A549 (cell line): ENCODE measurements at regions not wholly inside any gene's neighbourhood (a gene's known extent, or its start where the extent isn't known, plus 50 kb on each side); places are given as distances from the start of the nearest gene placed in this dataset.

ENCODE experiments used
- ATAC-seq, 2 experiments: fragments of 200-7000 bp in 1 of 2; fragments of >200 bp in 1 of 2; cut with Nextera tagmentation in 1 of 2; cut with Tn5 transposase in 1 of 2; 3 replicates each; pipeline versions ENCODE4 v1.8.0 to v1.9.1; 2018 to 2020; ENCODE audit warnings: mild to moderate bottlenecking in 1 of 2, moderate library complexity in 1 of 2
- CTCF ChIA-PET: fragments of 300-600 bp; sonication (Branson Sonifier 250); formaldehyde crosslinking; extraction: SDS; loops from one replicate; lab custom pipeline; 2021; ENCODE audit warnings: antibody characterized with exemption, inconsistent platforms; lab: Yijun Ruan, JAX
- POLR2A ChIA-PET: fragments of 350-600 bp; formaldehyde crosslinking; extraction: SDS; loops from one replicate; lab custom pipeline; 2021; ENCODE audit warnings: antibody characterized with exemption, inconsistent platforms; lab: Yijun Ruan, JAX
- DNase-seq, 2 experiments: peaks; one replicate each; pipeline versions ENCODE4 v3.0.0 to v3.0.0-alpha.2; 2011 to 2016; ENCODE audit warnings: low read depth in 1 of 2, low spot score in 1 of 2
- FAIRE-seq: peaks from 2 replicates; lab custom pipeline; 2011; peaks lifted over from hg19 to GRCh38; lab: Jason Lieb, UNC
- H3K27ac ChIP-seq, 2 experiments: fragments of >200 bp; sonication (Bioruptor Twin); formaldehyde crosslinking; 3 replicates each; pipeline ENCODE4 v1.5.1; 2016 to 2017
- H3K4me1 ChIP-seq: fragments of >200 bp; sonication (Bioruptor Twin); formaldehyde crosslinking; 3 replicates; pipeline ENCODE4 v1.6.1; 2016
- H3K4me2 ChIP-seq: fragments of >200 bp; sonication (Bioruptor Twin); formaldehyde crosslinking; 3 replicates; pipeline ENCODE4 v1.6.1; 2016
- H3K4me3 ChIP-seq: fragments of >200 bp; sonication (Bioruptor Twin); formaldehyde crosslinking; 3 replicates; pipeline ENCODE4 v1.5.1; 2016
- H3K9me3 ChIP-seq: fragments of >200 bp; sonication (Bioruptor Twin); formaldehyde crosslinking; 3 replicates; pipeline ENCODE4 v1.6.1; 2016
- CEBPB ChIP-seq, 2 experiments: fragments of >200 bp in 1 of 2; sonication (Bioruptor Twin) in 1 of 2; formaldehyde crosslinking in 1 of 2; IDR thresholded peaks; 2 replicates each; pipeline ENCODE4 v1.6.1; 2012 to 2016
- CTCF ChIP-seq: fragments of >200 bp; sonication (Bioruptor Twin); formaldehyde crosslinking; IDR thresholded peaks from 3 replicates; pipeline ENCODE4 v1.5.1; 2016
- FOSL2 ChIP-seq, 2 experiments: fragments of 450-650 bp in 1 of 2; fragments of >200 bp in 1 of 2; sonication (Bioruptor Twin) in 1 of 2; formaldehyde crosslinking; IDR thresholded peaks; 2 replicates each; pipeline versions ENCODE4 v1.5.0 to v1.6.1; 2016 to 2020; ENCODE audit warnings: mild to moderate bottlenecking in 1 of 2, moderate library complexity in 1 of 2
- FOXS1 ChIP-seq: fragments of 250-450 bp; sonication (Bioruptor Pico); IDR thresholded peaks from 2 replicates; pipeline ENCODE4 v1.5.0; 2020; ENCODE audit warnings: mild to moderate bottlenecking, moderate library complexity
- GATA3 ChIP-seq: IDR thresholded peaks from 2 replicates; pipeline ENCODE4 v1.6.1; 2012; ENCODE audit warnings: borderline replicate concordance
- HDAC2 ChIP-seq: fragments of 200-600 bp; sonication (generic); IDR thresholded peaks from 2 replicates; pipeline ENCODE4 v1.6.1; 2016
- HMGXB4 ChIP-seq: fragments of 250-450 bp; sonication (Bioruptor Pico); IDR thresholded peaks from 2 replicates; pipeline ENCODE4 v1.5.0; 2021; ENCODE audit warnings: mild to moderate bottlenecking, moderate library complexity, borderline replicate concordance
- JUNB ChIP-seq: fragments of >200 bp; sonication (Bioruptor Twin); formaldehyde crosslinking; IDR thresholded peaks from 2 replicates; pipeline ENCODE4 v1.6.1; 2016
- KDM1A ChIP-seq: fragments of 200-600 bp; sonication (generic); IDR thresholded peaks from 2 replicates; pipeline ENCODE4 v1.6.1; 2016; ENCODE audit warnings: low read depth, mild to moderate bottlenecking
- KDM5A ChIP-seq: fragments of 200-600 bp; sonication (generic); IDR thresholded peaks from 2 replicates; pipeline ENCODE4 v1.6.1; 2016; ENCODE audit warnings: antibody characterized with exemption, mild to moderate bottlenecking
- MYC ChIP-seq: IDR thresholded peaks from 2 replicates; pipeline ENCODE4 v1.6.1; 2012; ENCODE audit warnings: mild to moderate bottlenecking, inconsistent platforms, low read length, improper control_type of control experiment, borderline replicate concordance
- PBX3 ChIP-seq: IDR thresholded peaks from 2 replicates; pipeline ENCODE4 v1.6.1; 2012
- PHF8 ChIP-seq: fragments of 200-600 bp; sonication (generic); IDR thresholded peaks from 2 replicates; pipeline ENCODE4 v1.6.1; 2016; ENCODE audit warnings: low read depth, mild to moderate bottlenecking, antibody characterized with exemption, moderate library complexity, borderline replicate concordance
- RFX5 ChIP-seq: fragments of 450-650 bp; IDR thresholded peaks from 2 replicates; pipeline ENCODE4 v1.7.1; 2014; ENCODE audit warnings: antibody characterized with exemption, mild to moderate bottlenecking, moderate library complexity
- SREBF2 ChIP-seq: fragments of 450-650 bp; IDR thresholded peaks from 2 replicates; pipeline ENCODE4 v1.6.1; 2014; ENCODE audit warnings: mild to moderate bottlenecking, moderate library complexity
- TFCP2L1 ChIP-seq: fragments of 250-450 bp; sonication (Bioruptor Pico); IDR thresholded peaks from 2 replicates; pipeline ENCODE4 v1.5.0; 2021; ENCODE audit warnings: mild to moderate bottlenecking
- ZSCAN20 ChIP-seq: fragments of 250-450 bp; sonication (Bioruptor Pico); IDR thresholded peaks from 2 replicates; pipeline ENCODE4 v1.8.0; 2022; ENCODE audit warnings: mild to moderate bottlenecking, moderate library complexity
- WGBS: methylation state at CpG from one replicate; pipeline ENCODE4 v1.1.6; 2017; ENCODE audit errors: missing lambda C conversion rate; 5-methylcytosine and 5-hydroxymethylcytosine counted together

DNA sequence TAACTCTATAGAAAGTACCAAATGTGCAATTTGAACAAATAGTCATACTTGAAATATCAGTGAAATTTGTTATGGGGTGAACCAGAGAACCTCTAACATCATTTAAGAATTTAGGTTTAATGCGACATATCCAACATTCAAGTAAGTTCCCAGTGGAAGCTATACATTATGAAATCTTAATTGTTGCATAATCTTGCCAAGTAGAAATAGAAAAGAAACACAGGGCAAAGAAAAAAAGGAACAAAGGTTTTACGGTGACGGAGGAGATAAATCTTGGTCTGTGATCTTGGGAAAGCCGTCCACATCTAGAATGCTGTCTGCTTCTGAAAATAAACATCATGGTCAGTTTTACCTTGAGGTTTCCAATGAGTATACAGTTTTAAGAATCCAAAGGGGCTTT lies 445.7 kb downstream of the RFC3 start:
- TF ChIP-seq MYC (no peak), PBX3 (no peak), SREBF2 (no peak), FOXS1 (CRISPR knock-in tag) (no peak), KDM1A (no peak), TFCP2L1 (CRISPR knock-in tag) (no peak), KDM5A (no peak), HMGXB4 (CRISPR knock-in tag) (no peak), RFX5 (no peak), FOSL2 (IDR thresholded peaks at IDR 0.05) (no peak), FOSL2 (CRISPR knock-in tag; IDR thresholded peaks at IDR 0.05) (no peak), ZSCAN20 (CRISPR knock-in tag) (no peak)
- FAIRE-seq = no peak
- CTCF ChIA-PET = no interaction called here
- Histone ChIP-seq H3K4me1 (peaks cover 19% of the 10 kb centered on the region), H3K4me2 (no peak overlapping the region), H3K4me3 (no peak overlapping the region), H3K27ac (peak overlapping the region; percentile 72 to 80; a peak in 5 of 6 replicates), H3K9me3 (peaks cover 25% of the 10 kb centered on the region)
- ATAC-seq = no peak
- POLR2A ChIA-PET = no interaction called here
- DNase-seq = no peak
- 90% methylated on average over 4 of the region's 4 CpGs for WGBS

GRCh38 chr13:34265046-34265679 lies 447.2 kb downstream of the RFC3 start:
- Histone ChIP-seq H3K4me1 (peaks cover 19% of the 10 kb centered on the region), H3K4me2 (peak overlapping the region; percentile 35; the same call in 2 of the 3 replicates), H3K9me3 (peaks cover 25% of the 10 kb centered on the region), H3K27ac (peak overlapping the region; percentile 72 to 80), H3K4me3 (no peak overlapping the region)
- CTCF ChIA-PET = interaction anchor here (0.7 kb wide), 1 partner anchor 444 kb away, joined by 3 read pairs; no protein-coding TSS in a partner anchor
- ATAC-seq (peak; percentile 50 to 73; a peak in 4 of 6 replicates), FAIRE-seq (no peak), DNase-seq (peak; percentile 36 to 67)
- POLR2A ChIA-PET = no interaction called here
- WGBS = 14% methylated on average over 3 of the region's 3 CpGs
- TF ChIP-seq GATA3 = peak; percentile 83; the same call in 1 of the 2 replicates
- peak; percentile 69 for TF ChIP-seq FOSL2 (IDR thresholded peaks at IDR 0.05)
- TF ChIP-seq FOSL2 (CRISPR knock-in tag; IDR thresholded peaks at IDR 0.05) = peak; percentile 93
- TF ChIP-seq PHF8 = no peak
- TF ChIP-seq HDAC2 = no peak
- TF ChIP-seq JUNB = peak; percentile 80
- peak in 1 of 2 experiments; percentile 47; a peak in 2 of 4 replicates for TF ChIP-seq CEBPB (IDR thresholded peaks at IDR 0.05)

GRCh38 chr13:34276764-34277163 lies 458.8 kb downstream of the RFC3 start:
- FAIRE-seq (no peak), DNase-seq (no peak), ATAC-seq (no peak)
- CTCF ChIA-PET = no interaction called here
- POLR2A ChIA-PET = no interaction called here
- Histone ChIP-seq H3K9me3 (peaks cover 11% of the 10 kb centered on the region; the same call in 2 of the 3 replicates), H3K4me1 (no peaks in the 10 kb centered on the region), H3K4me2 (no peak overlapping the region), H3K4me3 (no peak overlapping the region), H3K27ac (0 out of 6 replicates have a peak overlapping the region, but pooled peaks of 1 of the 2 experiments have one; percentile 34)
- WGBS = 96% methylated on average over 3 of the region's 3 CpGs
- TF ChIP-seq CEBPB (IDR thresholded peaks at IDR 0.05) (no peak), CTCF (no peak)
